Panc1 (cell line): ENCODE measurements at regions not wholly inside any gene's neighbourhood (a gene's known extent, or its start where the extent isn't known, plus 50 kb on each side); places are given as distances from the start of the nearest gene placed in this dataset.

Experiments
- ATAC-seq: fragments of 200-7000 bp; cut with Tn5 transposase; 2 replicates; pipeline ENCODE4 v1.9.1; 2020; ENCODE audit warnings: mild to moderate bottlenecking, moderate library complexity
- BruUV-seq: library from RNA; stranded (reverse); fragments of 400-500 nt; replicated peaks from 2 replicates; lab custom pipeline; 2021; lab: Mats Ljungman, UMichigan
- CTCF ChIA-PET: fragments of 300-600 bp; sonication (Branson Sonifier 250); formaldehyde crosslinking; loops from one replicate; lab custom pipeline; 2022; ENCODE audit warnings: antibody characterized with exemption; lab: Charles Lee
- POLR2A ChIA-PET: fragments of 300-600 bp; sonication (Branson Sonifier 250); formaldehyde crosslinking; loops from one replicate; lab custom pipeline; 2022; ENCODE audit warnings: antibody characterized with exemption; lab: Charles Lee
- DNase-seq: peaks from one replicate; pipeline ENCODE4 v3.0.0-alpha.2; 2010; ENCODE audit warnings: low read depth, low spot score
- H3K27ac ChIP-seq: 2 replicates; pipeline ENCODE4 v1.5.1; 2011; ENCODE audit warnings: mild to moderate bottlenecking, low read length, inconsistent platforms
- H3K27me3 ChIP-seq: fragments of 200-500 bp; sonication (Bioruptor generic); 2 replicates; pipeline ENCODE4 v1.6.0; 2014; ENCODE audit warnings: low read length, inconsistent platforms; ENCODE audit not compliant: control insufficient read depth, insufficient read depth
- H3K36me3 ChIP-seq: fragments of 200-500 bp; sonication (Bioruptor generic); 2 replicates; pipeline ENCODE4 v1.5.1; 2014; ENCODE audit warnings: inconsistent platforms, mild to moderate bottlenecking, low read length, moderate library complexity; ENCODE audit not compliant: control insufficient read depth, insufficient read depth
- H3K4me1 ChIP-seq: 2 replicates; pipeline ENCODE4 v1.5.1; 2011; ENCODE audit warnings: inconsistent platforms, mild to moderate bottlenecking, low read length, moderate library complexity; ENCODE audit not compliant: control insufficient read depth, insufficient read depth
- H3K4me3 ChIP-seq, 2 experiments: 2 replicates each; pipeline ENCODE4 v1.5.1; 2011 to 2012; ENCODE audit warnings: low read depth in 2 of 2, low read length in 2 of 2, mild to moderate bottlenecking in 2 of 2, inconsistent platforms in 1 of 2, moderate library complexity in 1 of 2
- H3K9me3 ChIP-seq: fragments of 200-500 bp; sonication (Bioruptor generic); 2 replicates; pipeline ENCODE4 v1.5.1; 2014; ENCODE audit warnings: low read depth, mild to moderate bottlenecking, inconsistent platforms, low read length, moderate library complexity; ENCODE audit not compliant: control insufficient read depth, insufficient read depth
- POLR2AphosphoS5 ChIP-seq: IDR thresholded peaks from 2 replicates; pipeline ENCODE4 v1.6.1; 2012; ENCODE audit warnings: mild to moderate bottlenecking, low read depth, low read length, moderate library complexity
- SIN3A ChIP-seq: IDR thresholded peaks from 2 replicates; pipeline ENCODE4 v1.6.1; 2012; ENCODE audit warnings: low read depth, mild to moderate bottlenecking, low read length, moderate library complexity, borderline replicate concordance; ENCODE audit not compliant: insufficient read depth
- TCF7L2 ChIP-seq: IDR thresholded peaks from 2 replicates; pipeline ENCODE4 v1.6.1; 2011; ENCODE audit warnings: mild to moderate bottlenecking, low read depth, low read length, inconsistent platforms
- in situ Hi-C: cut with HindIII; loops from 2 replicates; pipeline ENCODE4 v1.10.0; 2016; ENCODE audit warnings: low sequenced_read_pairs, low pct_unique_long_range_greater_than_20kb
- intact Hi-C: fragments of 100-400 bp; cut with micrococcal nuclease; formaldehyde crosslinking; loops from one replicate; pipeline ENCODE4 v1.10.0; 2022; ENCODE audit not compliant: unreplicated experiment
- TF ChIP-seq, protein P1 (sequence below): fragments of 450-650 bp; IDR thresholded peaks from 2 replicates; pipeline ENCODE4 v1.5.1; 2017; ENCODE audit warnings: mild to moderate bottlenecking
- TF ChIP-seq, protein P2 (sequence below), 2 experiments: IDR thresholded peaks; 2 replicates each; pipeline ENCODE4 v1.6.1; 2011 to 2012; ENCODE audit warnings: low read depth in 2 of 2, control low read depth in 1 of 2, low read length in 1 of 2, mild to moderate bottlenecking in 1 of 2, moderate library complexity in 1 of 2; ENCODE audit not compliant: insufficient read depth in 1 of 2

DNA sequence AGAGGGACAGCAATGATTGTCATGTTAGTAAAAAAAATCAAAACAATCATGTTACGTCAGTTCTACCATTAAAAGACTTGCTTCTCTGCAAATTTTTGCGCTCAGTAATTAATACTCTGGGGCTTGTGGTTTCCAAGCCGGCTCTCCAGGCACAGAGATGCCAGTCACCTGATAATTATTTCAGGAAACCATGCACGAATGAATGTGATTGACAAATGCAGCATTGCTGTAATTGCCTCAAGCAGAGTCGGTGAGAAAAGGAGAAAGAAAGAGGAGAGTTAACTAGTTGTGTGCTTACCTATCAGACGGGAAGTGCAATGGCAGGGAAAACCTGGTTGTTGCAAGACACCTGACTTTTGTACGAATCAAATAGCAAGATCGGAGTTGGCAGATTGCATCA lies 609.8 kb upstream of the MKI67 start:
- ATAC-seq (no peak), DNase-seq (no peak)
- POLR2A ChIA-PET, result no interaction called here
- peaks cover 34% of the 10 kb centered on the region for H3K27me3 ChIP-seq
- no peaks in the 10 kb centered on the region for H3K9me3 ChIP-seq
- TF ChIP-seq TCF7L2 (no peak), SIN3A (no peak), POLR2AphosphoS5 (no peak)
- TF ChIP-seq, protein P1, sequence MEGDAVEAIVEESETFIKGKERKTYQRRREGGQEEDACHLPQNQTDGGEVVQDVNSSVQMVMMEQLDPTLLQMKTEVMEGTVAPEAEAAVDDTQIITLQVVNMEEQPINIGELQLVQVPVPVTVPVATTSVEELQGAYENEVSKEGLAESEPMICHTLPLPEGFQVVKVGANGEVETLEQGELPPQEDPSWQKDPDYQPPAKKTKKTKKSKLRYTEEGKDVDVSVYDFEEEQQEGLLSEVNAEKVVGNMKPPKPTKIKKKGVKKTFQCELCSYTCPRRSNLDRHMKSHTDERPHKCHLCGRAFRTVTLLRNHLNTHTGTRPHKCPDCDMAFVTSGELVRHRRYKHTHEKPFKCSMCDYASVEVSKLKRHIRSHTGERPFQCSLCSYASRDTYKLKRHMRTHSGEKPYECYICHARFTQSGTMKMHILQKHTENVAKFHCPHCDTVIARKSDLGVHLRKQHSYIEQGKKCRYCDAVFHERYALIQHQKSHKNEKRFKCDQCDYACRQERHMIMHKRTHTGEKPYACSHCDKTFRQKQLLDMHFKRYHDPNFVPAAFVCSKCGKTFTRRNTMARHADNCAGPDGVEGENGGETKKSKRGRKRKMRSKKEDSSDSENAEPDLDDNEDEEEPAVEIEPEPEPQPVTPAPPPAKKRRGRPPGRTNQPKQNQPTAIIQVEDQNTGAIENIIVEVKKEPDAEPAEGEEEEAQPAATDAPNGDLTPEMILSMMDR, result no peak
- TF ChIP-seq, protein P2, sequence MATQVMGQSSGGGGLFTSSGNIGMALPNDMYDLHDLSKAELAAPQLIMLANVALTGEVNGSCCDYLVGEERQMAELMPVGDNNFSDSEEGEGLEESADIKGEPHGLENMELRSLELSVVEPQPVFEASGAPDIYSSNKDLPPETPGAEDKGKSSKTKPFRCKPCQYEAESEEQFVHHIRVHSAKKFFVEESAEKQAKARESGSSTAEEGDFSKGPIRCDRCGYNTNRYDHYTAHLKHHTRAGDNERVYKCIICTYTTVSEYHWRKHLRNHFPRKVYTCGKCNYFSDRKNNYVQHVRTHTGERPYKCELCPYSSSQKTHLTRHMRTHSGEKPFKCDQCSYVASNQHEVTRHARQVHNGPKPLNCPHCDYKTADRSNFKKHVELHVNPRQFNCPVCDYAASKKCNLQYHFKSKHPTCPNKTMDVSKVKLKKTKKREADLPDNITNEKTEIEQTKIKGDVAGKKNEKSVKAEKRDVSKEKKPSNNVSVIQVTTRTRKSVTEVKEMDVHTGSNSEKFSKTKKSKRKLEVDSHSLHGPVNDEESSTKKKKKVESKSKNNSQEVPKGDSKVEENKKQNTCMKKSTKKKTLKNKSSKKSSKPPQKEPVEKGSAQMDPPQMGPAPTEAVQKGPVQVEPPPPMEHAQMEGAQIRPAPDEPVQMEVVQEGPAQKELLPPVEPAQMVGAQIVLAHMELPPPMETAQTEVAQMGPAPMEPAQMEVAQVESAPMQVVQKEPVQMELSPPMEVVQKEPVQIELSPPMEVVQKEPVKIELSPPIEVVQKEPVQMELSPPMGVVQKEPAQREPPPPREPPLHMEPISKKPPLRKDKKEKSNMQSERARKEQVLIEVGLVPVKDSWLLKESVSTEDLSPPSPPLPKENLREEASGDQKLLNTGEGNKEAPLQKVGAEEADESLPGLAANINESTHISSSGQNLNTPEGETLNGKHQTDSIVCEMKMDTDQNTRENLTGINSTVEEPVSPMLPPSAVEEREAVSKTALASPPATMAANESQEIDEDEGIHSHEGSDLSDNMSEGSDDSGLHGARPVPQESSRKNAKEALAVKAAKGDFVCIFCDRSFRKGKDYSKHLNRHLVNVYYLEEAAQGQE (IDR thresholded peaks at IDR 0.05; ENCODE audit: insufficient read depth in 1 of 2, low read depth in 2 of 2, low read length in 1 of 2), result no peak
- no peak overlapping the region for H3K27ac ChIP-seq
- CTCF ChIA-PET, result no interaction called here
- in situ Hi-C loops, result no loop called here
- no peaks in the 10 kb centered on the region for H3K4me1 ChIP-seq
- intact Hi-C loops, result no loop called here
- no peak overlapping the region for H3K4me3 ChIP-seq
- H3K36me3 ChIP-seq, result no peaks in the 10 kb centered on the region
- BruUV-seq, result no TSS peak

DNA sequence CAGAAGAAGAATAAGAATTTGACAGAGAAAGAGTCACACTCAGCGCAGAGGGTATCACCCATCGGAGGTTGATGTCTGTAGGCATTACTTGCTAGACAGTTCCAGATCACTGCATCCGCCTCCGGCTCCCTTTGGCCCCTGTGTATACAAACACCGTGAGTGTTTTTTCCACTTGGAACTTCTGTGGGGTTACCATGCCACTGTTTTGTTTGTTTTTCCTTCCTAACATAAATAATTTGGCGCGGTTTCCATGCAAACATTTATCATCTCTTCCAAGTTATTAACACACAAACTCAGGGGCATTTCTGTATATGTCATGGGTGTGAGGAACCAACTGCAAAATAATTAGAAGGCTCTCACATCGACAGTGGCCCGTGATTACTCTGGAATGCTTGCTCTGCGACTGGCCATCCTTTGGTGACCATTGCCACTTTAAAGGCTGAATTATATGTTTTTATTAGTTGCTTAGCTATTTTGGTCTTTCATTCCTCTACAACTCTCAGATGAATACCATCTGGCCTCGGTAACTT lies 612.2 kb upstream of the MKI67 start:
- in situ Hi-C loops, result no loop called here
- H3K27ac ChIP-seq, result no peak overlapping the region
- no peak for TF ChIP-seq SIN3A
- TF ChIP-seq, protein P1, result no peak
- TF ChIP-seq, protein P2 (IDR thresholded peaks at IDR 0.05; ENCODE audit: insufficient read depth in 1 of 2, low read depth in 2 of 2, low read length in 1 of 2), result no peak
- no peak for TF ChIP-seq TCF7L2
- TF ChIP-seq POLR2AphosphoS5, result no peak
- no peaks in the 10 kb centered on the region for H3K36me3 ChIP-seq
- no peak overlapping the region for H3K4me3 ChIP-seq
- H3K9me3 ChIP-seq, result no peaks in the 10 kb centered on the region
- no peaks in the 10 kb centered on the region for H3K4me1 ChIP-seq
- POLR2A ChIA-PET, result no interaction called here
- DNase-seq (no peak), ATAC-seq (no peak)
- intact Hi-C loops, result no loop called here
- CTCF ChIA-PET, result interaction anchor here (0.6 kb wide), 1 partner anchor 470 kb away, joined by 3 read pairs; no protein-coding TSS in a partner anchor
- BruUV-seq, result no TSS peak
- H3K27me3 ChIP-seq, result peaks cover 39% of the 10 kb centered on the region
